ELR (cell line): ENCODE measurements at regions not wholly inside any gene's neighbourhood (a gene's known extent, or its start where the extent isn't known, plus 50 kb on each side); places are given as distances from the start of the nearest gene placed in this dataset.

Experiments used
- DNase-seq: peaks from one replicate; pipeline ENCODE4 v3.0.0-alpha.2; 2015; ENCODE audit warnings: low read depth

- DNase-seq = no peak
Measured at GRCh38 chrX:97766501-97767095, 882.9 kb downstream of the RPA4 start.

- no peak for DNase-seq
Measured at GRCh38 chrX:97787311-97787710, 903.6 kb downstream of the RPA4 start.

- no peak for DNase-seq
Measured at GRCh38 chrX:97787849-97788248, 904.1 kb downstream of the RPA4 start.

- no peak for DNase-seq
Measured at GRCh38 chrX:97790850-97791249, 907.1 kb downstream of the RPA4 start.

GRCh38 chrX:97797076-97797475 lies 913.4 kb downstream of the RPA4 start:
- no peak for DNase-seq

- DNase-seq = peak; percentile 1
Measured at GRCh38 chrX:97806238-97806637, 922.5 kb downstream of the RPA4 start.

GRCh38 chrX:97806946-97807345 lies 923.2 kb downstream of the RPA4 start:
- DNase-seq = no peak

- DNase-seq = no peak
Measured at GRCh38 chrX:97820170-97820569, 936.5 kb downstream of the RPA4 start.

- DNase-seq = no peak
Measured at GRCh38 chrX:97828471-97828870, 944.8 kb downstream of the RPA4 start.

- no peak for DNase-seq
Measured at GRCh38 chrX:97835969-97836368, 952.3 kb downstream of the RPA4 start.

GRCh38 chrX:97841544-97842179 lies 958.0 kb downstream of the RPA4 start:
- DNase-seq = no peak

GRCh38 chrX:97842468-97843199 lies 958.9 kb downstream of the RPA4 start:
- DNase-seq = no peak

- no peak for DNase-seq
Measured at GRCh38 chrX:97843200-97843811, 959.6 kb downstream of the RPA4 start.

GRCh38 chrX:97844161-97844560 lies 960.5 kb downstream of the RPA4 start:
- DNase-seq = no peak

GRCh38 chrX:97844943-97845342 lies 961.2 kb downstream of the RPA4 start:
- DNase-seq = no peak

GRCh38 chrX:97845451-97845850 lies 961.7 kb downstream of the RPA4 start:
- DNase-seq = no peak

GRCh38 chrX:97846228-97846627 lies 962.5 kb downstream of the RPA4 start:
- DNase-seq = no peak

- no peak for DNase-seq
Measured at GRCh38 chrX:97846718-97847237, 963.1 kb downstream of the RPA4 start.

GRCh38 chrX:97847885-97848679 lies 964.4 kb downstream of the RPA4 start:
- DNase-seq = no peak

GRCh38 chrX:97849951-97850350 lies 966.2 kb downstream of the RPA4 start:
- no peak for DNase-seq

GRCh38 chrX:97850911-97851310 lies 967.2 kb downstream of the RPA4 start:
- no peak for DNase-seq

- no peak for DNase-seq
Measured at GRCh38 chrX:97854086-97854485, 970.4 kb downstream of the RPA4 start.
